HG03354 (cell line): ENCODE measurements at regions not wholly inside any gene's neighbourhood (a gene's known extent, or its start where the extent isn't known, plus 50 kb on each side); places are given as distances from the start of the nearest gene placed in this dataset.

ENCODE experiments used
- ATAC-seq: cut with Tn5 transposase; IDR thresholded peaks from one replicate; pipeline ENCODE4 v1.9.1; 2021; ENCODE audit warnings: mild to moderate bottlenecking; ENCODE audit not compliant: unreplicated experiment, poor library complexity, severe bottlenecking

DNA sequence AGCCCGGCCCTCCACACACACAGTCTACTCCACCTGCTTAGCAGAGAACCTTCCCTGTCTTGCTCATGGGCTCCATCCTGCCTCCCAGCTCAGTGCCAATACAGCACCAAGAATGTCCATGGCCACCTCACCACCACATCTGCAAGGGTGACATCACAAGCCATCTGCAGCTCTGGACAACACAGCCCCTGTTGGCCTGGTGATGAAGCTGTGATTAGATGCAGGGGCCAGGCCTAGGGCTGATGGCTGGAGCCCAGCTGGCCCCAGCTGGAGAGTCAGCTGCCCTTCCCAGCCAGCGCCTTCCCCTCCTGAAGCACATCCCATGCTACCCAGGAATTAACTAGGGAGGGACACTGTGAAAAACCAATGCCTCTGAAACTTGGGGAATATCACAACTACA lies 91.1 kb downstream of the TTC32 start:
- no peak for ATAC-seq

DNA sequence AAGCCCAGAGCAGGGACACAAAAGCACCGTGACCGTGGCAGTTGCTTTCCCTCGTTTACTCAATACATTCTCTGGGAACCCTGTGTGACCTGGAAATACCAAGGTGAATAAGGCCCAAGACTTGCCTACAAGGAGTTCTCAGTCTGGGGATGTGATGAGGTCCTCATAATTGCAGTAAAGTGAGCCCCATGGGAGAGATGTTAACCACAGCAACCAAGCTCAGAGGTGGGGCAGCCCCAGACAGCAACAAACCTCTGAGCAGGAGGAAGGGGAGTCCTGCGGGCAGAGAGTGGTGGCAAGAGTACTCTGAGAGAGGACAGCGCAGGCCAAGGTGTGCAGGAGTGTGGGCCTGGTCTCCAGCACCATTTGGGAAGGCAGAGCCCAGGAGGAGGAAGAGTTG lies 91.6 kb downstream of the TTC32 start:
- ATAC-seq = no peak

GRCh38 chr2:19809206-19809605 lies 92.6 kb downstream of the TTC32 start:
- ATAC-seq = no peak

DNA sequence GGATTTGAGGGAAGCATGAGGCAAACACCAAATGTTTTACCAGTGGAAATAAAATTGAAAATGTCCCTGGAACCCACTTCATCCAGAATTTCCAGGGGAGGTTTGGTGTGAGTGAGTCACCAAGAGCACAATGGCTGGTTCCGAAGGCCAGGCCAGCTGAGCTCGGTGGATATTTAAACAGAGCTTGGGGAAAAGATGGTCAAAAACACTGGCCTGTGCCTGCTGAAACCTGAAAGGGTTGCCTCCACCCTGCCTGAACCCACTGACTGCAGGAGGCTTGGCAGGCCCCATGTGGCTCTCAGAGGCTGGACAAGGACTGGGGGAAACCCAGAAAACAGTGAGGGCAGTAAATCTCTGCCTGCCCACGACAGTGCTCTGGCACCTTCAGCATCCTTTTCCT lies 93.9 kb downstream of the TTC32 start:
- ATAC-seq = no peak

DNA sequence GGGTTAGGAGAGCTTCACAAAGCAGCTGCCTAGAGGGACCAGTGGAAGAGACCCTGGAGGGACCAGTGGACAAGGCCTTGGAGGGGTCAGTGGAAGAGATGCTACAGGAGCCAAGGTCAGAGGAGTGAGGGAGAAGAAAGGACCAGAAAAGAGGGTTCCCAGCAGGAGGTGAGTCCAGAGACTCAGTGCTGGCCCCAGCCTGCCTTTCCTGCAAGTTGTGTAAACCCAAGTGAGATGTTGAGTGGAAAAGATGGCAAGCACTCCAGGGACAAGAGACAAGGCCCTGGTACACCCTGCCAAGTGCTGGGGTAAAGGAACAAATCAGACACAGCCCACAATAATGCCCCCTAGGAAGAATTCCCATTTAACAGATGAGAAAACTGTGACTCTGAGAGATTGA lies 94.4 kb downstream of the TTC32 start:
- ATAC-seq = no peak

DNA sequence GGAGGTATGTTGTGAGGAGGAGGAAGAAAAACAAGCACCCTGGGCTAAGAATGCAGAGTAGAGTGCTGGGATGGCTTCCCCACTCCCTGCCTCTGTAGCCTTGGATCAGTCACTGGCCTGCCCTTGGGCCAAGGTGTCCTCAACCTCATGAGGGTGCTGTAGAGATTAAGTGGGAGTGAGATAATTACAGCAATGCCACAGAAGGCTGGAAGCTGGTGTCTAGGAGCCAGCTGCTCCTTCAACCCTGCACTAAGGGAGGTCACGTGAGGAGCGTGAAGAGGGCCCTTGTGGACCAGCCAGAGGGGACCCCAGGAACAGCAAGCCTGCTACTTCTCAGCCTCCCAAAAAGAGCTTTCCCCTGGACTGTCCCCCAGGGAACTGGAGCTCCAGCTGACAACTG lies 95.2 kb downstream of the TTC32 start:
- no peak for ATAC-seq

DNA sequence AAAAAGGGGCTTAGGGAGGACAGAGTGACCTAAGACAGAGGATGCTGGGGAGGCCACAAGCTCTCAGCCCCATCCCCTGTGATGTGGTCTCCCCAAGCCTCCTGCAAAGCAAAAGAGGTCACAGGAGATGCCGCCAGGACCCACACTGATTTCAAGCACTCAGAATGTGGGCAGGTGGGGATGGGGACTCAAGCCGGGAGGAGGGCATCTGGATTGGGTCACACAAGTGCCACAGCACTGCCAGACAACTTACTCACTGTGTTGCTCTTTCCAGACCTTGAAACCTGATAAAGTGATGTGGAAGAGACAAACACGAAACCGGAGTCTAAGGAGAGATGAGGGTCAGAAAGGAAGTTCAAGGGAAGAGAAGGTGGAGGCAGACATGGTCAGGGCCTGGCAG lies 95.7 kb downstream of the TTC32 start:
- no peak for ATAC-seq

- no peak for ATAC-seq
Observed at GRCh38 chr2:19805266-19805665, 96.5 kb downstream of the TTC32 start.

- no peak for ATAC-seq
Observed at GRCh38 chr2:19804639-19805260, 97.0 kb downstream of the TTC32 start.

- ATAC-seq = no peak
Observed at GRCh38 chr2:19802086-19802841, 99.5 kb downstream of the TTC32 start.

- ATAC-seq = no peak
Observed at GRCh38 chr2:19801367-19802080, 100.3 kb downstream of the TTC32 start.

DNA sequence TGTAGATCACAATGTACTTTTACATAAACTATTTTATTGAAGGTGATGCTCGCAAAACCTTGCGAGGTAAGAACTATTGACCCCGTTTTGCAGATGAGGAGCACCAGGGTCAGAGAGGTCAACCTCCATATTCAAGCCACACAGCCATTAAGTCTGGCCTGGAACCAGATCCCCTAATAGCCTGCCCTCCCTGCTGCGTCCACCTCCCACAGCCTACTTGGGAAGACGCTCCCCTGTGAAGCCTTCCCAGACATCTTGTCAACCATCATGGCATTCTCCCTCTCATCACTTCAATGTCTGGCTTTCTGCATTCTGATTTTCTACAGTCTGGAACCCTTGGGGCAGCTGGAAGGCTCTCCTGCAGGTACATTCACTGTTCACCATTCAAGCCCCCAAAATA lies 101.0 kb downstream of the TTC32 start:
- ATAC-seq = no peak

DNA sequence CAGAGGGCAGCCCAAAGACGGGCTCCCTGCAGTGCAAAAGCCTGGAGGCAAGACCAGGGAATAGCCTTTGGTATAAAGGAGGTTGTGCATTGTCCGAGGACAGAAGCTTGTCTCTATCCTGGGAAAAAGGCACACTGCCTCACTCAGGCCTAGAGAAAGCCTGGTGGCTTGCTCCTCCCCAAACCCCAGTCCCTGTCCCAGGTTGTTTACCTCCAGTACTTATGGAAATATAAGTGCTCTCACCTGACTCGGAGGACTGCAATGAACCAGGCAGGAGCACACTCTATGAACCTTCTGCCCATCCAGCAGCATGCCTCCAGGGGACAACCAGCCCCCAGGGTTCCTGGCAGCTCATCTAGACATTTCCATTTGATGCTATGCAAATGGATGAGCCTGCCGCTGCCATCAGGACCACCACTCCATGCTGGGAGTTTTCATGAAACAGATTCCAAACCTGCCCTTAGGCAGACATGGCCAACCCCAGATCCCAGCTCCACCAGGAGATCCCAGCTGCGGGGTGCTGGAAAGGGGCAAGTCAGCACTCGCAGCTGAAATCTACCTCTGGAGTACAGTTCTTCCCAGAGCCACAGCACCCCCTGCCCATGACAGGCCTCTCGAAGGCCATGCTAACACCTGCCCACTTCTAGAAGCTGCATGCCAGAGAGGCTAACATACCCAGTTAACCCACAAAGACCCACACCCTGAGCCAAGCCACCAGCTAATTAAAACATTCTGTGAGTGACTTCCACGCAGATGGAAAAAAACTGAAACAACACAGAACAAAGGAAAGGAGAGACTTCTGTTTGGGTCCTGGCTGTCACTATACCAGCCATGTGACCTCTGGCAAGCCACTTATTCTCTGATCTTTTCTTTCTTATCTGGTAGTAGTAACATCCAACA lies 101.7 kb downstream of the TTC32 start:
- no peak for ATAC-seq

GRCh38 chr2:19797871-19798270 lies 103.9 kb downstream of the TTC32 start:
- no peak for ATAC-seq

- ATAC-seq = no peak
Observed at GRCh38 chr2:19797243-19797810, 104.5 kb downstream of the TTC32 start.

GRCh38 chr2:19796035-19796695 lies 105.6 kb downstream of the TTC32 start:
- no peak for ATAC-seq

DNA sequence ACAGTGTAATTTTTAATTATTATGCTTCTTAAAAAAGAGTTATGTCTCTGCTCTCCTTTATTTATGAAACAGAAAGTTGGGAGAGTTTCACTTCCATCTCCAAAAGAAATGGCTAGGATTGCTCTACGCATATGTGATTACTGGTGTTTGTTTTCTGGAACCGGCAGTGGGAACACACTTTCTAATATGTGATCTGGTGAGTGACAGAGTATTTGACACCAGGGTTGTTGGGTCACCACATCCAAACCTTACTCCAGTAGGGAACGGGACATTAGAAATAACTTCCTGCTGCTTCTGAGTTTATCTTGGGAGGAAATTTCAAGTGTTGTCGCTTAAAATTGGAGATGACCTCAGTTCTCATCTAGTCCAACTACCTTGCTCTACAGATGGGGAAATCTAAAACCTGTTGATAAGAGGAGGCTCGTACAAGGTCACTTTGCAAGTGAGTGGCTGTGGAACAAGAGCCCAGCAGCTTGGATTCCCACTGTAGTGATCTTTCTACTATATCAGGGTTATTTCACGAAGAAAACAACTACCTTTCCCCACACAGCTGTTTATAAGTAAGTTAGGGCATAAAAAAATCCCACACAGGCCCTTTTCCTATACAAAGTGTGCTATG lies 108.5 kb downstream of the TTC32 start:
- no peak for ATAC-seq

DNA sequence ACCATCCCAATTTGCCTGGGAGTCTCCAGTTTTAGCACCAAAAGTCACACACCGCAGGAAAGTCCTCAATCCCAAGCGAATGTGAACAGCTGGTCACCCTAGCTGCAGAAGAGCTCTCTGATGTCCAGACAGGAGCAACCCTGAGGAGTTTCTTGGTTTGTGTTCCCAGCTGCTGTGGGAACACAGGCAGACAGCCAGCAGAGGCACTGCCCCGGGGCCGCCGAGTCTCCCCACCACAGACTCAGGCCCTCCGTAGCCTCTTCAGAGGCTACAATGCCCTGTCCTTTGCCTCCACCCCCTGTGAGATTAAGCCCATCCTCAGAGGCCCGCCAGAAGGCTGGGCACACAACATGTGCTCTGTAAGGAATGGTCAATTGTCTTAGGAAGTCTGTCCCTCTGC lies 111.5 kb downstream of the TTC32 start:
- no peak for ATAC-seq

DNA sequence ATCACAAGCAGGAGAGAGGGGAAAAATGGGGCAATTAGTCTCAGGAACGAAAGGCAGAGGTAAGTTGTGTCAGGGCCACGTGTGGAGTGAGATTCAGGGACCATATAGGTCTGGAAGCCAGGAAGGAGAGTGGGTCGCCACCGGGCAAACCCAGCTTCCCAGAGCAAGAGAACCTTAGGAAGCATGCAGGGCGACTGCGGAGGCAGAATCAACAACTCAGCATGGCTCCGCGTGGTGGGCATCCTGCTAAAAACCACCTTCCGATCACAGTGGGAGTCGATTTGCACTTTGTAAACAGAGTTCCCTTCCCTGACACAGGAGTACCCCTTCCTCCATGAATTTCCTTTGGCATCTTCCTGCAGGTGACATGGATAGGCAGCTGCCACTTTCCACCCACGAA lies 114.6 kb downstream of the TTC32 start:
- ATAC-seq = no peak
